Fibroblast of upper back skin (primary cell): ENCODE measurements at regions not wholly inside any gene's neighbourhood (a gene's known extent, or its start where the extent isn't known, plus 50 kb on each side); places are given as distances from the start of the nearest gene placed in this dataset.
A peak's percentile ranks its signal among the peaks of the same experiment; 100 is the strongest.
"Not testable (repeated sequence)": the region's sequence is repeated elsewhere in the genome, so short reads cannot be mapped to it uniquely, and the experiment has no call there.

ENCODE experiments used
- DNase-seq: peaks from one replicate; pipeline ENCODE4 v3.0.0-alpha.2; 2013

DNA sequence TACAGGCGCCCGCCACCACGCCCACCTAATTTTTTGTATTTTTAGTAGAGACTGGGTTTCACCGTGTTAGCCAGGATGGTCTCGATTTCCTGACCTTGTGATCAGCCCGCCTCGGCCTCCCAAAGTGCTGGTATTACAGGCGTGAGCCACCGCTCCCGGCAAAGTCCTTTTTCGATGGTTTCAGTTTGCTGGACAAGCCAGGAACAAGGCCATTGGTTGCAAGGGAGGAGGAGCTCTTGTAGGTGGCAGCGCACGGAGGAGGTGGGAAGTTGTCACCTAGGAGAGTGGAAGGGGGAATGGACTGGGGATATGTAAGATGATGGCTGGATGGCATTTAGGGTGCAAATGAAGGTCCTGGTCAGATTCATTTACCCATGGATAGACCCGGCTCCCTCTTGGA, 218.5 kb upstream of the ATP6AP2 start:
- DNase-seq, result not testable (repeated sequence)

DNA sequence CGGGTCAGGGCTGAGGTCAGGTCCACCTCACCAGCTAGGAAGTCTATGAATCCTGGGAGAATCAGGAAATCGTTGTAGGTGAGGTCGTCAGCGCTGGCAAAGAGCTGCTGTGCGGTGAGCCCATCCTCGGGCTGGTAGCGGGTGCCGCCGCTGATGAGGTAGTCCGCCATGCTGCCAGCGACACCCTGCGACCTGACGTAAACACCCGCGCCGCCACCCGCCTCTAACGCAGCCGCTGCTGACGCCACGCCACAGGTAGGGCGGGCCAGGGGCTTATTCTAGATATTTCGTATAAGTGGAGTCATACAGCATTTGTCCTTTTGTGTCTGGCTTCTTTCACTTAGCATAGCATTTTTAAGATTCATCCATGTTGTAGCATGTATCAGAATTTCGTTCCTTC, 220.2 kb upstream of the ATP6AP2 start:
- DNase-seq, result no peak

DNA sequence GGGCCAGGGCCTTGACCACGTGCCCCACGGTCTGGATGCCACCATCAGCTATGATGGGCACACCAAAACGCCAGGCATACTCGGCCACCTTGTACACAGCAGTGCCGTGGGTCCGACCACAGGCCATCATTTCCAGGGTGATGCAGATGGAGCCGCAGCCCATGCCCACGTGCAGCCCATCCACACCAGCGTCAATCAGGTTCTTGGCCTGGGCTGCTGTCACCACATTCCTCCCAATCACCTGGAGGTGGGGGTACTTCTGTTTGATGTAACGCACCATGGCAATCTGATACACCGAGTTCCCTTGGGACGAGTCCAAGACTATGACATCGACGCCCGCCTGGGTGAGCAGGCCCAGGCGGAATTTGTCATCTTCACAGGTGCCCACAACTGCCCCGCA, 221.2 kb upstream of the ATP6AP2 start:
- no peak for DNase-seq

DNA sequence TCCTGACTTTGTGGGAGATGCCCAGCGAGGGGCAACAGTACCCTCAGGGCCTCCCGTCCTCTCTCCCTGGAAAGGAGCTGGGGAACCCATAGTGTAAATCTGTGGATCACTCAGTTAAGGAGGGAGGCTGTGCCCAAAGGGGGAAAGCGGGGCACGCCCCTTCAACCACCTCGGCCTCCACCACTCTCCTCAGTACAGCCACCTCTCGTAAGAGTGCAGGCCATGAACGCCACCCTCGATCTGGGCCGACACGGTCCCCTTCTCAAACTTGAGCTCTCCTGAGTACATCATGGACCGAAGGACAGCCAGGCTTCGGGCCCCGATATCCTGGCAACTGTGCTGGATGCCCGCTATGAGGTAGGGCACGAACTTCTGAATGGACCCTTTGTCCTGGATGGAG, 221.8 kb upstream of the ATP6AP2 start:
- DNase-seq, result no peak

DNA sequence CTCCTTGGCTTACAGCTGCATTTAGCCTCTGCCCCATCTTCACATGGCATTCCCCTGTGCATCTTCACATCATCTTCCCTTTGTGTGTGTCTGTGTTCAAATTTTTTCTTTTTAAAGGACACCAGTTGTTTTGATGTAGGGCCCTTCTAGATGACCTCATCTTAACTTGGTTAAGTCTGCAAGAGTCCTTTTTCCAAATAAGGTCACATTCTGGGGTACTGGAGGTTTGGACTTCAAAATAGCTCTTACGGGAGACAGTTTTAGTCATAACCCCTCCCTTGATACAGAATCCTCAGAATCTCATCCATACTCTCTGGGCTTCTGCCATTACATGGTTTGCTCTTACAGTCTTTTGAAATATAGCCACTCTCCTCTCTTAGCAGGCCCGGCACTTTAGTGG, 231.5 kb upstream of the ATP6AP2 start:
- DNase-seq, result peak; percentile 19

DNA sequence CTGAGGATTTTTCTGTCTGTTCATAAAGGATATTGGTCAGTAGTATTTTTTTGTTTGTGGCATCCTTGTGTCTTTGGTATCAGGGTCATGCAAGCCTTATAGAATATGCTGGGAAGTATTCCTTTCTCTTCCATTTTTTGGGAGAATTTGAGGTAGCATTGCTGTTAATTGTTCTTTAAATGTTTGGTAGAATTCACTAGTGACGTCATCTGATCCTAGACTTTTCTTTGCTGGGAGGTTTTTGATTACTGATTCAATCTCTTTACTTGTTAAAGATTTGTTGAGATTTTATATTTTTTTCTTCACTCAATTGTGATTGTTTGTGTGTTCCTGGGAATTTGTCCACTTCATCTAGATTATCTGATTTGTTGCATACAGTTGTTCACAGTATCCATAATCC, 234.4 kb upstream of the ATP6AP2 start:
- DNase-seq, result no peak

DNA sequence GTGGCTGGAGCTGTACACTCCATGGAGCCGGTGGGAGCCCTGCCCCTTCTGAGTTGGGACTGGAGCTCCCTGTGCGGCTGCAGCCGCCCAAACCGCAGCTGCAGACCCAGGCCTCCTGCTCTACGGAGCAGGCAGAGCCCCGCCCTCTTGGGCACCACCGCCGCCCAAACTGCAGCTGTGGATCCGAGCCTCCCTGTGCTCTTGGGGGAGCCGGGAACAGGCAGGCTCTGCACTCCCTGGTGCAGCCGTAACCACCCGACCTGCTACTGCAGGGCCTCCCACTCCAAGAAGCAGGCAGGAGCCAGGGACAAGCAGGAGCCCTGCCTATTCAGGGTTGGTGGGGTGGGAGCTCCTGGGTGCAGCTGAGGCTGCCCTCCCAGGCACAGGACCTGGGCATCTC, 237.5 kb upstream of the ATP6AP2 start:
- no peak for DNase-seq

DNA sequence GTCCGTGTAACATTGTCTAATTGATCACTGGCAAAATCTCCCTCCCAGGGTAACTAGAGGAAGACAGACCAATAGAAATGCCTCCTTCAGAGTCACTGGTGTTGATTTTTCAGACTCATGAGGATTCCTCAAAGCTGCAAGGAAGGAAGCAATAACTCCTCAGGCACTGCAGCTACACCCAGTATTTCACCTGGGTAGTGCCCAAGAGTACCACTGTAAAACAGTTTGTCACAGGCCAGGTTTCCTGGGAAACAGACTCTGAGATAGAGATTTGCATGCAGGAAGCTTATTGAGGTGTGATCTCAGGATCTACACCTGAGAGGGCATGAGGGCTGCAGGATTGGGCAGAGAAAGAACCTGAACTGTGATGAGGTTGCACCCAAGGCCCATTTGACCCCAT, 240.7 kb upstream of the ATP6AP2 start:
- DNase-seq, result no peak

DNA sequence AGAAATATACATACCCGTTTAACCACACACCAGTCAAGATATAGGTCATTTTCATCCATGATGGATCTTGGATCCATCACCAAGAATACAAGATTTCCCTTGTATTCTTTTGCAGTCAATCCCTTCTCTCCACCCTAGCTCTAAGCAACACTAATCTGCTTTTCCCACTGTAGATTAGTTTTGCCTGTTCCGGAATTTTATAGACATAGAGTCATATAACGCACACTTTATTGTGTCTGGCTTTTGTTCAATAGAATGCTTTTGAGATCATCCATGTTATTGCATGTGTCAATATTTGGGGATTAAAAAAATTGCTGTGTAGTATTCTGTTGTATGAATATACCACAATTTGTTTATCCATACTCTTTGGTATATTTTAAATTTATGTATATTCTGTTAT, 235.6 kb upstream of the BCOR start:
- no peak for DNase-seq

DNA sequence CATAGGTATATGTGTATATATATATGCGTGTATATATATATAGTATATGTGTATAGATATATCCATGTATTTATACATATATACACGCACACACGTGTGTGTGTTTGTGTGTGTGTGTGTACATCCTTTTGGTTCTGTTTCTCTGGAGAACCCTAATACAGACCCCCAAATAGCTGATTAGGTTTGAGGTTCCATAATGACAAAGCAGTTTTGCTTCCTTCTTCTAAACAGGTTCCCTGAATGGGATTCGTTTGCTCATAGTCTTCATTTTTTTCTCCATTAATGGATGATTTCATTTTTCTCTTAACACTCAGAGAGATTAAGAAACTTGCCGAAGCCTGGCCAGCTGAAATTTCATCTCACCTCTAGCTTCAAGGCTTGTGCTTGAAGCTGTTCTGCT, 234.0 kb upstream of the BCOR start:
- no peak for DNase-seq

DNA sequence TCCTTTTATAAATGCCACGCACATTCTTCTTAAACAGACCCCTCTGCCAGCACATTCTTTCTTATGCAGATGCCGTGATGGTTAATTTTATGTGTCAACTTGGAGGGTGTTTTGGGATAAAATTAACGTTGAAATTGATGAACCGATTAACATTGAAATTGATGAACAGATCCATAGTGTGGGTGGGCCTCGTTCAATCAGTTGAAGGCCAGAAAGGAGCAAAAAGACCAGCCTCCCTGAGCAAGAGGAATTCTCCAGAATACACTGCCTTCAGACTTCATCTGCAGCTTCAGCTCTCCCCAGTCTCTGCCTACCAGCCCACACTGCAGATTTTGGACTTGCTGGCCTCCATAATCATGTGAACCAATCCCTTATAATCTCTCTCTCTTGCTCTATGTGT, 233.6 kb upstream of the BCOR start:
- no peak for DNase-seq

DNA sequence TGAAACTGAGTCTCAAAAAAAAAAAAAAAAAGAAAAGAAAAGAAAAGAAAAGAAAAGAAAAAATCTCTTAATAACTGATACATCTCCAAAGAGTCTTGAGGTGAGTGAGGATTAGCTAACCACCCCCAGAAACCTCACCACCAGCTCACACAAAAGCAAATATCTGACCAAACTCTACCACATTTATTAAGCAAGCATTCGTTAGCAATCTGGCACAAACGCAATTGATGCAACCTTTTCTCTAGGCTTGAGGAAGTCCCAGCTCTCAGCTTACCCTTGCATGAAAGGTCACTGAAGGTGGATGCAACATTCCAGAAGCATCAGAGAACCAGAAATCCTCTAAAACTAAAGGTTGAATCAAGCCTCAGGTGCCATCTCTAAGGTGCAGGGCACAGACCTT, 231.9 kb upstream of the BCOR start:
- no peak for DNase-seq

DNA sequence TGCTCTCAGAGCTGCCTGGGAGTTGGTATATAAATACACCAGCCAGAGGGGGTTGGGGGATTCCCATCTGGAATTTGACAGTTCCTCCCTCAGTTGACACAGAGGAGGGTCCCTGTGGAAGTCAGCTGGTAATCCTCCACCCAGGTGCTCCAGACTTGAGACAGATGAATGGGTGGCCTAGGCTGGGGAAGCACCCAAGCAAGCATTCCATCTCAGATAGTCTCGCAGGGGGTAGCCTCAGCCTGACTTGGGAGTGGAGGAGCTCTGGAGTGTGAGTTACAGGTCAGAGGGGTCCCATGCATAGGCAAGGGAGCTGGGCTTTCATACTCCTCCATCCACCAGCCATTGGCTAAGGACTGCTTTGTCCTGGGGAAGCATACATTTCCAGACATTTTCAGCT, 229.3 kb upstream of the BCOR start:
- DNase-seq, result no peak

DNA sequence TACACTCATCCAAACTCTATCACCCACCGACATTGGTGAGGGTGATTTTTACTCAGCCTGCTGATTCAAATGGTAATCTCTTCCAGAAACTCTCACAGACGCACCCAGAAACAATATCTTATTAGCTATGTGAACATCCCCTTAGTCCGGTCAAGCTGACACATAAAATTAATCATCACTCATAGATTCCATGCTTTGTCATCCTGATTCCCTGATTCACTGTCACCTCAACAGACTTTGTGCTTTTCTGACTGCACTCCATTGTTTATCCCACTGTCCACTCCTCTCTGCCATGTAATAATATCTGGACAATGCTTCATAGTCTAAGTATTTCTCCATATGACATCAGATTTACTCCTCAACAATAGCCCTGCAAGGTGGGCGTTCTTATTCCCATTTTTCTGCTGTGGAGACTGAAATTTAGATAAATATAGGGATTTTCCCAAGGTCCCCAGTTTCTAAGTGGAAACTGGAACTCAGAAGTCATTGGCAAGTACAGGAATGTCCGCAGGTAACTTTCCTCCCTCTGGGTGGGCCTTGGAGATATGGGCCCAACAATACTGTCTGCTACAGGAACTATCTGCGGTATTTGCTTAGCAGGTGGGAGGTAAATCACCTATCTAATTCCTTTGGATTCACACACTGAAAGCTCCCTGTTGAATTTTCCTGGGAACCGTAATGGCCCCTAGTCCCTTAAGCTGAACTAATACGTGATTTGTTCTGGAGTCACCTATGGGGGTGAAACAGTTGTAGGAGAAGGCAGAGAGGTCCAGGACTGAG, 228.6 kb upstream of the BCOR start:
- peak; percentile 7 for DNase-seq

DNA sequence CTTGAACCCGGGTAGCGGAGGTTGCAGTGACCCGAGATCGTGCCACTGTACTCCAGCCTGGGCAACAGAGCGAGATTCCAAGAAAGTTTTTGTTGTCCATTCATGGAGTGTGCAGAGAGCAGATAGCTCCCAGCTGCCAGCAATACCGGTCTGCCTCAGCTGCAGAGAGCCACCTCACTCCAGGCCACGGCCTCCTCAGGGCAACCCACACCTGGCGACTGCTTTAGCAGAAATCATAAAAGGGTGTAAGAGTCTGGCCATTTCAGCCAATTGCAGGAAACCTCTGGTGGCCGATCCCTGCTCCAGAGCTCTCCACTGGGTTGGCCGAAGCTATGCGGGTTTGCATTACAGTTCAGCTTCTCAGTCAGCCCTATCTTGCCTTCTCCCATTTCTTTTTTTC, 227.4 kb upstream of the BCOR start:
- no peak for DNase-seq

DNA sequence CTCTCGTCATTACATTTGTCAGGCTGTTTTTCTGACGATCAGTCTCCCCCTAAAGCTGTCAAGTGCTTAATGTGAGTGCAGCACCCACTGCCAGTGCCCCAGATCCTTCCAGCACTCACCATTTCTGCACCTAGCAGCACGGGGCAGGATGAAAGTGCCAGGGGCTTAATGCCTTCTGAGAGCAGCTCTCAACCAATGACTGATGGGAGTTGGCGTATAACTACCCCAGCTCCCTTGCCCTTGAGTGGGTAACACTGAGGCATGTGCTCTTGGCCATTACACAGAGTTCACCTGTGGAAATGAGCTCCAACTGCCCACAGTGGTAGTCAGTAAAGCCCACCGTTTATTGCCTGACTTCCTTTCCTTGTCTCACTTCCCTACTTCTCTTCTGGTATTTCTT, 226.2 kb upstream of the BCOR start:
- no peak for DNase-seq

DNA sequence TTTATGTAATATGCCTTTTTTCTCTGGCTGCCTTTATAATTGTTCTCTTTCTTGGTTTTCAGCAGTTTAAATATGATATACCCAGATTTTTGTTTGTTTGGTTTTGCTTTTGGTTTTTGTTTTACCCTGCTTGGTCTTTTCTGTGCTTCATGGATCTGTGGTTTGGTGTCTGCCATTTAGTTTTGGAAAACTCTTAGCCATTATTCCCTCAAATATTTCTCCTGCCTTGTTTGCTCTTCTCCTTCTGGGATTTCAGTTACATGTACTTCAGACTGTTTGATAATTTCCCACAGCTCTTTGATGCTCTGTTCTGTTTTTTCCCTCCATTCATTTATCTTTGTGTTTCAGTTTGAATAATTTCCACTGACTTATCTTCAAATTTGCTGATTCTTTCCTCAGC, 223.1 kb upstream of the BCOR start:
- DNase-seq, result no peak

DNA sequence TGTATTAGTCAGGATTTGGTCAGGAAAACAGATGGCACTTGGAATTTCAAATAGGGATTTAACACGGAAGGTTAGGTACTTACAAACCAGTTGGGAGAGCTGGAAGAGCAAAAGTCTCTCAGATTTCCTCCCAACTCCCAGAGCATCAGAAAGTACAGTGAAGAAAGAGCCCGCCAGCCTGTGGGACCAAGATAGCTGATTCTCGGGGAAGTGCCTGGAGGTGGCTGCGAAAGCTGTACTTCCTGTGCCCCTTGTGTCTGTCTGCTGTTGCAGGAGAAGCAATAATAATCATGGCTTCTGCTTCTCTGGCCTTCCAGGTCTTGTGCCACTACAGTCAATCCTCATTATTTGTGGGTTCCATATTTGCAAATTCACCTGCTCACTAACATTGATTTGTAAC, 221.0 kb upstream of the BCOR start:
- DNase-seq, result no peak

DNA sequence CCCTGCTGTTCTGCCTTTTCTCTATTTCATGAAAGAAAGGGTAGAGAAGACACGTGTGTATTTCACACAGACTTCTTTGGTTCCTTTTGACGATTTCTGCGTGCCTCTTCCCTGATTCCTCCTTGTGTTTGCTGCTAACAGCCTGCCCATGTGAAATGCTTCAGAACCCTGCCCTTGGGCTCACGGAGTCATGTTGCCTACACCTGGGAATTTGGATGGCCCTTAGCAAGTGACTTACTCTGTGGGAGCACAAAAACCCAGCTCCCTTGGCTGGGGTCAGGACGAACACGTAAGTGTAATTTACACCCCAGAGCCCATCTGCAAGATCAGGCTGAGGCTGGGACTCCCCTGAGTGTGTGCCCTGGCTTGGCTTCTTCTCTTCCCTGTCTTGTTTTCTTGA, 220.3 kb upstream of the BCOR start:
- DNase-seq, result no peak

DNA sequence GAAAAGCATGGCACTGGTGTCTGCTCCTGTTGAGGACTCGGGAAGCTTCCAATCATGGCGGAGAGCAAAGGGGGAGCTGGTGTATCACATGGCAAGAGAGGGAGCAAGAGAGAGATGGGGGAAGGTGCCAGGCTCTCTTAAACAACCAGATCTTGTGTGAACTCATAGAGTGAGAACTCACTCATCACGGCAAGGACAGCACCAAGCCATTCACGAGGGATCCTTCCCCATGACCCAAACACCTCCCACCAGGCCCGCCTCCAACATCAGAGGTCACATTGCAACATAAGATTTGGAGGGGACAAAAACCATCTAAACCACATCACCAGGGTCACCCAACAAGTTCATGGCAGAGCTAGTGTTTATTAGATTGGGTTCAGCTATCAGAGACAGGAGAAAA, 218.7 kb upstream of the BCOR start:
- DNase-seq, result no peak

DNA sequence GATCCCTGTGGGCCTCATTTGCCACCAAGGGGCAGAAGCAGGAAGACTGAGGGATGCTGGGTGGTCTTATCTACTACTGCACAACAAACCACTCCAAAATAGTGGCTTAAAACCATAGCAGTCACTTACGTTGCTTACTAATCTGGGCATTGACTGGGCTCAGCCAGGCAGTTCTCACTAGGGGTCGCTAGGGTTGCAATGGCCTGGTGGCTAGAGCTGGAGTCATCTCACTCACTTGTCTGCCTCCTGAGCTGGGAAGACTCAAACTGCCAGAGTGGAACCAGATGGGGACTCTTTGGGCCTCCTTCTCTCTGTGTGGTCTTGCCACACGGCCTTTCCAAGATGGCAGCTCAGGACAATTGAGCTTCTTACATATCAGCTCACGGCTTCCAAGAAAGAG, 216.3 kb upstream of the BCOR start:
- DNase-seq, result no peak

DNA sequence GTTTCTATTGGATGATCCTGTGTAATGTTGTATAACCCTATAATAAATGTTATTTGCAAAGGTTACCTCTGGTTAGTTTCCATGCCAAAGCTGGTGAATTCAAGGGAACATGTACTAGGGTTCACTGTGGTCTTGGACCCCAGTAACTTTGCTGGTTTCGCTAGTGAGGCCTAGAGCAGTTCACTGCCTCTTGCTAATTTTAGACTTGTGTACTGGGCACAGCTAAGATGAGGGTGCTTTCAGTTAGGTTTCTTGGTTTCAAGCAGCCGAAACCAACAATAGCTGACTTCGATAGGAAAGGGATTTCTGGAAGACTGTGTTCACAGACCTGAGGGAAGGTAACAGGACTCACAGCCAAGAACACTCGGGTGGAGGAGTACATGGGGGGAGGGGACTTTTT, 215.5 kb upstream of the BCOR start:
- DNase-seq, result no peak

DNA sequence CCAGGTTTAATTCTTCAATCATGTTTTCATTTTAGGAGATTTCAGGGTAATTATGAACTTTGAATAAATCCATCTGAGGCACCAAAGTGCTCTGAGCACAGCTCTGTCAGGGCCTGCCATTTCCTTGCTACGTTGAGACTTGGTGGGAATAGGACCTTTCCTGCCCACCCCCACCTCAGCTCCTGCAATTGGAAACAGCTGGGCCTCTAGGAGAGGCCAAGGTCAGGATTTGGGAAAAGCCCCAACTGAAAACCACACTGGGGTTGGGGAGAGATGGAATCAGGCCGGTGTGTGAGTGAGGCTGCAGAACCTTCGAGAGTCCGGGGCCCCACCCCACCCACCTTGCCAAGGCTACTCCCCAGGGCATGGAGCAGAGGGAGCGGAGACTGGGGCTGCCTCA, 212.7 kb upstream of the BCOR start:
- peak; percentile 41 for DNase-seq

DNA sequence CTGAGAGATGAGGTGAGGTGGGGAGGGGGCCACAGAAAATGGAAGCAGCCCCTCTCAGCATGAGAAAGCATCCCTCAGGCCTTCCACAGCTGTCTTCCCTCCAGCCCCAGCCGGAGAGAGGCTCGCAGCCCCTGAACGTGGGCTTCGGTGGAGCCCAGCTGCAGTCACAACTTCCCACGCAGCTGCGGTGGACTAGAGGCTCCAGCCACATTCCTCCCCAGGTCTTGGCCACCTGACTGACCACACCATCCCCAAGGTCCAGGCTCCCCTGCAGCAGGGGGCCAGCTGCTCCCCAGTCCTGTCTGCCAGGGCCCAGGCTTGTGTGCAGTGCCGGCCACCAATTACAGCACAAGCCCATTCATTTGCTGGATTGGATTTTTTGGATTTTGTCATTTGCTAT, 212.3 kb upstream of the BCOR start:
- DNase-seq, result peak; percentile 25

DNA sequence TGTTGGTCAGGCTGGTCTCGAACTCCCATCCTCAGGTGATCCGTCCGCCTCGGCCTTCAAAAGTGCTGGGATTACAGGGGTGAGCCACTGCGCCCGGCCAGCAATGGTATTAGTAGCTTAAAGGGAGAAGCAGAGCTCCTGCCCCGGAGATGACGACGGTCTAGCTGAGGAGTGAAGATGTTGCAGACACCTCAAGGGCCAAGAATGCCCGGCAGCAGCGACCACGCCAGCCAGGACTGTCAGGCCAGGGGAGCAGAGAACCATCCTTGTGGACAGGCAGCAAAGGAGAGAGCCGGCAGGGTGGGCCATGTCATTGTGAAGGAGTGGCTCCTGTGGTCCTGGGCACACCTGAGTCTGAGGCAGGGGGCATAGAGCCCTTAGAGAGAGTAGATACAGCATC, 210.1 kb upstream of the BCOR start:
- DNase-seq, result no peak

DNA sequence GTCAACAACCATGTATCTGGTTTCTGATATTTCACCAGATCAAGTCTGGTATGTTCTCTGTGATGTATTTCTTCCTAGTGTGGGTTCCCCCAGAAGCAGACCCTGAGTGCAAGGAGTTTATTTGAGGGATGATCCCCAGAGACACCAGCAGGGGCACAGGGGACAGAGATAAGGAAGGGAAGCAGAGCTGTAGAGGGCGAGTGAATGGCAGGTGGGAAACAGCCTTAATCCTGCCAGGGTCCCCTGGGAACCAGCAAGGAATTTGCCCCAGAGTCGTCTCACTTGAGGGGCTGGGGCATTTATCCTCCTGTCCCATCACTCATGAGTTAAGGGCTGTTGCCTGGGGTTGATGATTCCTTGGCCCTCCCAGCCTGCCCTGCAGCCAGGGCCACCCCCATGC, 206.4 kb upstream of the BCOR start:
- DNase-seq, result no peak
